COLO668 (cell line): ENCODE measurements at regions not wholly inside any gene's neighbourhood (a gene's known extent, or its start where the extent isn't known, plus 50 kb on each side); places are given as distances from the start of the nearest gene placed in this dataset.
"Not testable (repeated sequence)": the region's sequence is repeated elsewhere in the genome, so short reads cannot be mapped to it uniquely, and the experiment has no call there.

Experiments
- DNase-seq: peaks from one replicate; lab custom pipeline; 2025; ENCODE audit not compliant: unreplicated experiment; lab: John Stamatoyannopoulos, UW

DNA sequence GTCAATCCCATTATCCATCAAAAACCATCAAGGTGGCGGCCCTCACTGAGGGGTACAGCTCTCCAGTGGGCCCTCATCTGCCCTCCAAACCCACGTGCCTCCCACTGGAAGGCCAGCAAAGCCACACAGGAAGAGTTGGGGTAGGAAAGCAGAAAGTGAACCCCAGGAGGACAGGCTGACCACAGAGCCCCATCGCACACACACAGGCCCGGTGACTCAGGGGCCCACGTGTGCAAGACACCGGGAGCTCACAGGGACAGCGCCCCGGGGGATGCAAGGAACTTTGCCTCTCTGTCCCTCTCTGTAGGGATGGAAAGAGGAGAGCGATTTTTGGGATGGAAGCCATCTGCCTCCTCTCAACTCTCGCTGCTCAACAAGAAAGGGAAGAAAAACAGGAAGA is 85.0 kb upstream of the FRG2C start:
- not testable (repeated sequence) for DNase-seq

DNA sequence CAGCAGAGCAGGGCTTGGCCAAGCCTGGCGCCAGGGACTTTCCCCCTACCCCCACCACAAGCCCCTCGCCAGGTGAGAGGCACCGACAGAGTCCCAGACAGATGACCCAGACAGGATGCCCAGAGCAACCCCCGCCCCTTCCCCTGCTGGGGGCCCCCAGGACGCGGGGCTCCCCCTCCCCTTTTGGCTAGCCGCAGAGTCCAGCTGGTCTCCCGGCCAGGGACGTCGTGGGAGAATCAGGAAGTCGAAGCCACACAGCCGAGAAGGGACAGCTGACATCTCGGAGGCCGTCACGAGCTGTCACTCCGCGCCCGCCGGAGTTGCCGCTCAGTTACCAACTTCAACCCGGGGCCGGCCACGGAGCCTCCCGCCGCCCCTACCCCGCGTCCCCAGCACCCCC is 84.6 kb upstream of the FRG2C start:
- DNase-seq, result peak; percentile 9

DNA sequence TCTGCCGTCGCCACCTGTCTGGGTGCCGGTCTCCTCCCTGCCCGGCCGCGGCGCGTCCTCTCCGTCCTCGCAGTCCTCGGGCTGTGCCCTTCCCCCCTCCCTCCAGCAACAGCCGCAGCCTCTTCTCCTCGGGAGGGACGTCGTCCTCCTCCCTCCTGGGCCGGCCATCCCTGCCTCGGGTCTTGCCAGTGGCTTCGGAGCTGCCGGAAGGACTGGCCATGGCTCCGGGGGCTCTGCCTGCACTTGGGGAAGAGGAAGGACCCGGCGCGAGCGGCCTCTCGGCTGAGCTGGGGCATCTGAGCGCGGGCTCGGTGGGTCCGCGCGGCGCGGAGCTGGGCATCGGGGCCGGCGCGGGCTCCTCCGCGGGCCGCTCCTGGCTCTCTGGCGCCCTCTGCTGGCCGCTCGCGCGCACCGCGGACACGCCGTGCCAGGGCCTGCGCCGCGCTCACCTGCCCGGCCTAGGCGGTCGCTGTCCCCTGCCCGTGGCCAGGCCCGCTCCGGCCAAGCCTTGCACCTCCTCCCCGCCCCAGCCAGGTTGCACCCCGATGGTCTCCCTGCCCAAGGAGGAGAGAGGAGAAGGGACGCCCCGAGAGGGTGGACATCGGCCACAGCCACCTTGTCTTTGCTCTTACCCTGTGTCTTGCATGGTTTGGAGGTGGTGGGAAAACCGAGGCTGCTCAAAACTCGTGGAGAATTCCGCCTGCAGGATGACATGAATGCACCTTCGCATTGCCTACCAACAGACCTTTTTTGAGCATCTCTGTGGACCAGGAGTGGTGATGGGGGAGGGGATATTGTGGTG is 83.9 kb upstream of the FRG2C start:
- peak; percentile 47 for DNase-seq

DNA sequence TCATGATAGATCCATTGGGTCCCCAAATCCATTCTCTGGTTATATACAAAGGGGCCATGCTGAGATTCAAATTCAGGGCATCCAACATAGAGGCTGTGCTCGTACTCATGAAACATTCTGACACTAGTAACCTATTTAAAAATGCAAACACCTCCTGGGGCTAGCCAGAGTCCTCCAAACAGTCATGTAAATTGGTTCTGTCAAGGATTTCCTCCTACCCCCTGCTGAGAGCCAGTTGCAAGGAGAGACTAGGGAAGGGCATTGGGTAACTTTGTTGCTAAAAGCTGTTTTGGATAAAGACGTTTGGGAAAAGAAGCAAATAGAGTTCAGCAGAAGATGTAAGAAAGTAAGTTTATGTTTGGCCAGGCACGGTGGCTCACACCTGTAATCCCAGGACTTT is 81.6 kb upstream of the FRG2C start:
- DNase-seq, result not testable (repeated sequence)

DNA sequence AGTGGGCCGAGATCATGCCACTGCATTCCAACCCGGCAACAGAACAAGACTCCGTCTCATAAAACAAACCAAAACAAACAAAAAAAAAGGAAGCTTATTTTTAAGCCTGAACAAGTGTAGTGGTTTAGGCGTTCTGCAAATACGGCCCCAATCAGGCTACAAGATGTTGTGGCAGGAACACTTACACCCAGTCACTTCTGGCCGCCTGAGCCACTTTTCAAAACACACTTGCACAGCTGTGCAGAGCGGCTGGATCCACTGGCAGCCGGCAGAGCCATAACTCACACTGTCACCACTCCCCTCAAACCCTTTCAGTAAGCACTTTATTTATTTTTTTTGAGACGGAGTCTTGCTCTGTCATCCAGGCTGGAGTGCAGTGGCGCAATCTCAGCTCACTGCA is 81.0 kb upstream of the FRG2C start:
- peak; percentile 1 for DNase-seq

DNA sequence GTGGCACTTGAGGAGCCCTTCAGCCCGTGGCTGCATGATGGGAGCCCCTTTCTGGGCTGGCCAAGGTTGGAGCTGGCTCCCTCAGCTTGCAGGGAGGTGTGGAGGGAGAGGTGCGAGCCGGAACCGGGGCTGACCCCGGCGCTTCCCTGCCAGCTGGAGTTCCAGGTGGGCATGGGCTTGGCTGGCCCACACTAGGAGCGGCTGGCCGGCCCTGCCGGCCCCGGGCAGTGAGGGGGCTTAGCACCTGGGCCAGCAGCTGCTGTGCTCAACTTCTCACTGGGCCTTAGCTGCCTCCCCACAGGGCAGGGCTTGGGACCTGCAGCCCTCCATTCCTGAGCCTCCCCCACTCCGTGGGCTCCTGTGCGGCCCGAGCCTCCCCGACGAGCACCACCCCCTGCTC is 76.4 kb upstream of the FRG2C start:
- not testable (repeated sequence) for DNase-seq

DNA sequence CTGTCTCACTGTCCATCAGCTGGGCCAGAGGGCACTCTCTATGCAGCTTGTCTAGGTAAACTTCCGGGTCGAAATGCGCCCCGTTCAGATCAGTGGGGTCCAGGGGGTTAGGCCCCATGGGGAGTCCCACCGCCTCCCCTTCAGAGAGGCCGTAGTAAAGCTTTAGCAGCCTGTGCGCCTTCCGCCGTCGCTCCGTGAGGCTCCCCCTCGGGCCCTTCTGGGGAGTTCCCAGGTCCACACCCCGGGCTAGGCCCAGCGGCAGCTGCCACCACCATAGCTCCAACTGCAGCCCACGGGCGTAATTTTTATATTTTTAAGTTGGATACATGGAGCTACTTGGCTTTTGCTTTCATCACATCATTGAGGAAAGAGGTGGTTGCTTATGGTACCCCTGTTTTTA is 73.7 kb upstream of the FRG2C start:
- not testable (repeated sequence) for DNase-seq

DNA sequence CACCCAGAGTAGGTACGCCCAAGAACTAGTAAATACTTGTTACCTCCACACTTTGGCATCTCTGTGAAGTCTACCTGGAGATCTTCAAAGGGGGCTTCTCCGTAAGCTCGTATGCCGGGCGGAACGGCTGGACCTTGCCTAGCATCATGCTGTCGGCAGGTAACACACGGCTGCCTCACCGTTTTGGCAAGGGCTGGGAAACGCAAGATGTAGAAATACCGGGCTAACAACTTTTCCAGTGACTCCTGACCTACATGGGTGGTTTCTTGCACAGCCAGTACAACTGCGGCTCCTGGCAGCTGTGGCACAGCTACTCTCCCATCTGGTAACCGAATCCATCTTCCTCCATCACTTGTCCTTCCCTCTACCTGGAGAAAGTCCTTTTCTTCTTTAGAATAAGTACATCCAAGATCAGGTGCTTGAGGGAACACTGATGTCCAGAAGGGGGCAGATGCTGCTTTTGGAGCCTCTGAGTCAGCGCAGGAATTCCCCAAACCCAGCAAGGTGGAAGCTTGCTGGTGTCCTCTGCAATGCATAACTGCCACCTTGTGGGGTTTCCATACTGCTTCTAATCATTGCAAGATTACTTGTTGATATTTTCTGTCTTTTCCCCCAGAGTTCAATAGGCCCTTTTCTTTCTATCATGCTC is 59.7 kb upstream of the FRG2C start:
- DNase-seq, result peak; percentile 4

DNA sequence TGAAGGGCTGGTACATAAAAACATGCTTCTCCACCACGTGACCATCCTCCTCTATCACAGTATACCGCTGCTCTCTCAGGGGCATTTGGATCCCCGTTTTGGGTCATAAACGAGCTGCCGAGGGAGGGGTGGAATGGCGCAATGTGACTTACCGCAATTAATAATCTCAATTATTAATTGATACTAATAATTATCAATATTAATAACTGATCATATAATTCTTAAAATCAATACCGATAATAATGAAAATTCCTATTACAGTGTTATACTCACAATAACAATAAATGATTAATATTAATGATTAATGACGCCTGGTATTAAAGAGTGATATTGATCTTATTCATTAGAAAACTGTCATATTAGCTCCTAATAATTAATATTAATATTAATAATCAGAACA is 56.1 kb upstream of the FRG2C start:
- not testable (repeated sequence) for DNase-seq

DNA sequence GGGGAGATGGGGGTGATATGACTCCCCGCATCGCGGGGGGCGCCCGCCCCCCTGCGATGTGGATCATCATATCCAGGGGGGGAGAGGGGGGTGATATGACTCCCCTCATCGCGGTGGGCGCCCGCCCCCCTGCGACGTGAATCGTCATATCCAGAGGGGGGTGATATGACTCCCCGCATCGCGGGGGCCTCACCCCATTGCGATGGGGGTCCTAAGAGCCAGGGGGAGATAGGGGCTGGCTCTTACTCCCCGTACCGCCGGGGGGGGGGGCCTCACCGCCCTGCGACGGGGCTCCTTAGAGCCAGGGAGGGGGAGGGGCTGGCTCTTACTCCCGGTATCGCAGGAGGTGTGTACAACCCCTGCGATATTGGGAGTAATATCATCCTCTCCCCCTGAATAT is 54.5 kb upstream of the FRG2C start:
- not testable (repeated sequence) for DNase-seq

DNA sequence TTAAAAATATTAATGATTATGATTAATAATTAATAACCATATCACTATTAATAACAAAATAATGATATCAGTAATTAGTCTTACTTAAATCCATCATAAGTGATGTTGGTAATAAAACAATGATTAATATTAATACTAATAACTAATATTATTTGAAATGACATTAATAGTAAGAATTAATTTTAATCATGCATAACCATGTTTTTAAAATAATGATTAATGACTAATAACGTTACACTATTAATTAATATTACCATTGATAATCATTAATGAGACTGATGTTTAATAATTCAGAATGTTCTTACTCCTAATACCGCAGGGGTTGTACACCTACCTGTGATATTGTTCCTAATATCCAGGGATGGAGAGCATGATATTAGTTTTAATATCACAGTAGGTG is 53.4 kb upstream of the FRG2C start:
- no peak for DNase-seq

DNA sequence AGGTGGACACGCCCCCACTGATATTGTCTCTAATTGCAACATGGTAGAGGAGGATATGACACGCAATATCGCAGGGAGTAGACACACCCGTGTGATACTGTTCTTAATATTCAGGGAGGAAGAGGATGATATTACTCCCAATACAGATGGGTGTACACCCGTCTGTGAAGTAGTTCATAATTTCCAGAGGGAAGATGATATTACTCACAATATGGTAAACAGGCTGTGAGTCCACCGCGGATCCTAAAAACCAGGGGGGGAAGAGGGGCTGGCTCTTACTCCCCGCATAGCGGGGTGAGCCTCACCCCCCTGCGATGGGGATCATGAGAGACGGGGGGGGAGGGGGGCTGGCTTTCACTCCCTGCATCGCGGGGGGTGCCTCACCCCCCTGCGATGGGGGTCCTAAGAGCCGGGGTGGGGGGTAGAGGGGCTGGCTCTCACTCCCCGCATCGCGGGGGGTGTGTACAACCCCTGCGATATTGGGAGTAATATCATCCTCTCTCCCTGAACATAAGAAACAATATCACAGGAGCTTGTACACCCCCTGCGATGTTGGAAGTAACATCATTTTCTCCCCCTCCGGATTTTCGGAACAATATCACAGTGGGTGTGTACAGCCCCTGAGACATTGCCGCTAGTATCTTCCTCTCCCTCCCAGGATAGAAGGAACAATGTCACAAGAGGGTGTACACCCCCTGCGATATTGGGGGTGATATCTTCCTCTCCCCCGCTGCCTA is 52.2 kb upstream of the FRG2C start:
- not testable (repeated sequence) for DNase-seq
